Fibroblast of lung (primary cell): ENCODE measurements at regions not wholly inside any gene's neighbourhood (a gene's known extent, or its start where the extent isn't known, plus 50 kb on each side); places are given as distances from the start of the nearest gene placed in this dataset.
A peak's percentile ranks its signal among the peaks of the same experiment; 100 is the strongest.

Source experiments
- DNase-seq, 2 donors: peaks; one replicate each; pipeline versions ENCODE4 v3.0.0 to v3.0.0-alpha.2; 2010; ENCODE audit warnings: low read depth in 2 of 2
- H2AFZ ChIP-seq: 2 replicates; pipeline ENCODE4 v1.5.1; 2012; ENCODE audit warnings: low read length, control low read depth, inconsistent platforms
- H3K27ac ChIP-seq: 2 replicates; pipeline ENCODE4 v1.5.1; 2011; ENCODE audit warnings: low read length, control low read depth; ENCODE audit not compliant: insufficient read depth
- H3K27me3 ChIP-seq: 2 replicates; pipeline ENCODE4 v1.5.1; 2011; ENCODE audit warnings: mild to moderate bottlenecking, low read length; ENCODE audit not compliant: control insufficient read depth, insufficient read depth
- H3K36me3 ChIP-seq: 2 replicates; pipeline ENCODE4 v1.5.1; 2011; ENCODE audit warnings: low read length; ENCODE audit not compliant: control insufficient read depth, insufficient read depth
- H3K4me1 ChIP-seq: 2 replicates; pipeline ENCODE4 v1.5.1; 2011; ENCODE audit warnings: low read length; ENCODE audit not compliant: control insufficient read depth, insufficient read depth; ENCODE audit errors: extremely low read depth
- H3K4me2 ChIP-seq: 2 replicates; pipeline ENCODE4 v1.5.1; 2011; ENCODE audit warnings: low read length, control low read depth; ENCODE audit not compliant: insufficient read depth; ENCODE audit errors: extremely low read depth
- H3K4me3 ChIP-seq, 4 experiments: fragments of 200-600 bp in 1 of 4; sonication (generic) in 1 of 4; replicated peaks in 1 of 4; 2 replicates each; pipeline ENCODE4 v1.5.1; 2011 to 2016; ENCODE audit warnings: low read length in 4 of 4, low read depth in 3 of 4, mild to moderate bottlenecking in 3 of 4, control low read depth in 2 of 4, inconsistent platforms in 1 of 4, mixed read lengths in 1 of 4; ENCODE audit not compliant: insufficient read depth in 1 of 4; ENCODE audit errors: control extremely low read depth in 1 of 4
- H3K79me2 ChIP-seq: 2 replicates; pipeline ENCODE4 v1.5.1; 2012; ENCODE audit warnings: mild to moderate bottlenecking, low read length, inconsistent platforms; ENCODE audit not compliant: control insufficient read depth, insufficient read depth
- H3K9ac ChIP-seq: 2 replicates; pipeline ENCODE4 v1.5.1; 2011; ENCODE audit warnings: mild to moderate bottlenecking, low read length, control low read depth; ENCODE audit not compliant: insufficient read depth
- H3K9me3 ChIP-seq: 2 replicates; pipeline ENCODE4 v1.5.1; 2012; ENCODE audit warnings: low read depth, low read length; ENCODE audit not compliant: control insufficient read depth, insufficient read depth
- H4K20me1 ChIP-seq: 2 replicates; pipeline ENCODE4 v1.5.1; 2011; ENCODE audit warnings: low read length; ENCODE audit not compliant: control insufficient read depth, insufficient read depth; ENCODE audit errors: extremely low read depth
- CTCF ChIP-seq, 2 donors: IDR thresholded peaks in 1 of 2; conservative IDR thresholded peaks in 1 of 2; 1 replicate in 1 of 2; 2 replicates in 1 of 2; pipeline ENCODE4 v1.5.1; 2011 to 2012; ENCODE audit warnings: low read length in 2 of 2, control low read depth in 1 of 2, inconsistent platforms in 1 of 2, low read depth in 1 of 2, mild to moderate bottlenecking in 1 of 2
- EZH2 ChIP-seq: IDR thresholded peaks from 2 replicates; pipeline ENCODE4 v1.5.1; 2012; ENCODE audit warnings: low read length, control low read depth, mild to moderate bottlenecking; ENCODE audit errors: missing control alignments

- TF ChIP-seq EZH2 (no peak), CTCF (conservative IDR thresholded peaks at IDR 0.05 in 1 of 2, IDR thresholded peaks at IDR 0.05 in 1 of 2; ENCODE audit: low read depth in 1 of 2, low read length in 2 of 2) (no peak)
- Histone ChIP-seq H3K27me3 (no peaks in the 10 kb centered on the region), H3K9ac (no peak overlapping the region), H3K36me3 (no peaks in the 10 kb centered on the region), H3K27ac (no peak overlapping the region), H3K9me3 (no peaks in the 10 kb centered on the region), H3K4me1 (no peaks in the 10 kb centered on the region), H3K4me2 (no peak overlapping the region), H4K20me1 (no peaks in the 10 kb centered on the region), H3K4me3 (no peak overlapping the region), H2AFZ (no peak overlapping the region), H3K79me2 (no peaks in the 10 kb centered on the region)
- DNase-seq, result peak; percentile 1 to 5
Measured at GRCh38 chr4:37008199-37008598, 236.3 kb upstream of the NWD2 start.

GRCh38 chr4:37014584-37014983 is 230.0 kb upstream of the NWD2 start:
- Histone ChIP-seq H3K4me1 (no peaks in the 10 kb centered on the region), H3K9me3 (no peaks in the 10 kb centered on the region), H2AFZ (no peak overlapping the region), H3K4me2 (no peak overlapping the region), H3K4me3 (no peak overlapping the region), H3K9ac (no peak overlapping the region), H3K79me2 (no peaks in the 10 kb centered on the region), H3K36me3 (no peaks in the 10 kb centered on the region), H3K27ac (no peak overlapping the region), H3K27me3 (no peaks in the 10 kb centered on the region), H4K20me1 (no peaks in the 10 kb centered on the region)
- DNase-seq, result no peak
- TF ChIP-seq CTCF (conservative IDR thresholded peaks at IDR 0.05 in 1 of 2, IDR thresholded peaks at IDR 0.05 in 1 of 2; ENCODE audit: low read depth in 1 of 2, low read length in 2 of 2) (no peak), EZH2 (no peak)

GRCh38 chr4:37015391-37015790 is 229.2 kb upstream of the NWD2 start:
- no peak for TF ChIP-seq EZH2
- TF ChIP-seq CTCF (conservative IDR thresholded peaks at IDR 0.05 in 1 of 2, IDR thresholded peaks at IDR 0.05 in 1 of 2; ENCODE audit: low read depth in 1 of 2, low read length in 2 of 2), result no peak

More at GRCh38 chr4:37015391-37015790, 229.2 kb upstream of the NWD2 start:
- Histone ChIP-seq H3K27ac (no peak overlapping the region), H3K9ac (no peak overlapping the region), H3K79me2 (no peaks in the 10 kb centered on the region), H3K9me3 (no peaks in the 10 kb centered on the region), H2AFZ (no peak overlapping the region), H4K20me1 (no peaks in the 10 kb centered on the region), H3K4me1 (no peaks in the 10 kb centered on the region), H3K4me3 (no peak overlapping the region), H3K36me3 (no peaks in the 10 kb centered on the region), H3K27me3 (no peaks in the 10 kb centered on the region), H3K4me2 (no peak overlapping the region)
- DNase-seq, result no peak
